Glomerular visceral epithelial cell (primary cell): ENCODE measurements at regions not wholly inside any gene's neighbourhood (a gene's known extent, or its start where the extent isn't known, plus 50 kb on each side); places are given as distances from the start of the nearest gene placed in this dataset.

Experiments used
- DNase-seq: peaks from one replicate; pipeline ENCODE4 v3.0.0-alpha.2; 2016; ENCODE audit errors: extremely low spot score

GRCh38 chr10:131631619-131632018 lies 269.2 kb upstream of the PPP2R2D start:
- no peak for DNase-seq

GRCh38 chr10:131635564-131636015 lies 265.2 kb upstream of the PPP2R2D start:
- no peak for DNase-seq

- DNase-seq: no peak
These were observed 264.7 kb upstream of the PPP2R2D start for GRCh38 chr10:131636116-131636515.

GRCh38 chr10:131636841-131637724 lies 263.7 kb upstream of the PPP2R2D start:
- no peak for DNase-seq

- no peak for DNase-seq
These were observed 262.5 kb upstream of the PPP2R2D start for GRCh38 chr10:131638049-131638879.

- no peak for DNase-seq
These were observed 261.9 kb upstream of the PPP2R2D start for GRCh38 chr10:131638880-131639278.

- no peak for DNase-seq
These were observed 260.7 kb upstream of the PPP2R2D start for GRCh38 chr10:131640045-131640644.

- DNase-seq: no peak
These were observed 259.6 kb upstream of the PPP2R2D start for GRCh38 chr10:131641231-131641630.

GRCh38 chr10:131641898-131642297 lies 258.9 kb upstream of the PPP2R2D start:
- no peak for DNase-seq

- DNase-seq: no peak
These were observed 257.8 kb upstream of the PPP2R2D start for GRCh38 chr10:131642966-131643365.

- DNase-seq: no peak
These were observed 256.5 kb upstream of the PPP2R2D start for GRCh38 chr10:131644289-131644688.

- DNase-seq: no peak
These were observed 255.7 kb upstream of the PPP2R2D start for GRCh38 chr10:131644864-131645658.

- no peak for DNase-seq
These were observed 255.1 kb upstream of the PPP2R2D start for GRCh38 chr10:131645756-131646155.

GRCh38 chr10:131646551-131647525 lies 254.0 kb upstream of the PPP2R2D start:
- no peak for DNase-seq

- no peak for DNase-seq
These were observed 253.0 kb upstream of the PPP2R2D start for GRCh38 chr10:131647789-131648188.

- no peak for DNase-seq
These were observed 252.3 kb upstream of the PPP2R2D start for GRCh38 chr10:131648386-131649020.

GRCh38 chr10:131649617-131650016 lies 251.2 kb upstream of the PPP2R2D start:
- no peak for DNase-seq

GRCh38 chr10:131650169-131650705 lies 250.6 kb upstream of the PPP2R2D start:
- DNase-seq: no peak
